Endometrial microvascular endothelial cells (primary cell): ENCODE measurements at regions not wholly inside any gene's neighbourhood (a gene's known extent, or its start where the extent isn't known, plus 50 kb on each side); places are given as distances from the start of the nearest gene placed in this dataset.
"Not testable (repeated sequence)": the region's sequence is repeated elsewhere in the genome, so short reads cannot be mapped to it uniquely, and the experiment has no call there.

ENCODE experiments used
- in situ Hi-C: cut with HindIII; loops from 2 replicates; pipeline ENCODE4 v1.10.0; 2017; ENCODE audit warnings: low sequenced_read_pairs, low pct_unique_long_range_greater_than_20kb; ENCODE audit errors: inconsistent ontology term

- in situ Hi-C loops, result no loop called here
Observed at GRCh38 chr20:7744411-7744810, 195.8 kb downstream of the HAO1 start.

GRCh38 chr20:7748624-7749023, 191.6 kb downstream of the HAO1 start:
- in situ Hi-C loops, result no loop called here

GRCh38 chr20:7754102-7754501, 186.2 kb downstream of the HAO1 start:
- in situ Hi-C loops, result no loop called here

GRCh38 chr20:7758406-7758805, 181.9 kb downstream of the HAO1 start:
- in situ Hi-C loops, result no loop called here

- in situ Hi-C loops, result no loop called here
Observed at GRCh38 chr20:7760247-7761031, 179.8 kb downstream of the HAO1 start.

- in situ Hi-C loops, result no loop called here
Observed at GRCh38 chr20:7765221-7765620, 175.0 kb downstream of the HAO1 start.

GRCh38 chr20:7770046-7770445, 170.2 kb downstream of the HAO1 start:
- in situ Hi-C loops, result no loop called here

GRCh38 chr20:7770578-7770977, 169.7 kb downstream of the HAO1 start:
- in situ Hi-C loops, result no loop called here

GRCh38 chr20:7772371-7772770, 167.9 kb downstream of the HAO1 start:
- in situ Hi-C loops, result no loop called here

GRCh38 chr20:7773511-7773910, 166.7 kb downstream of the HAO1 start:
- in situ Hi-C loops, result no loop called here

- in situ Hi-C loops, result no loop called here
Observed at GRCh38 chr20:7775072-7775471, 165.2 kb downstream of the HAO1 start.

GRCh38 chr20:7776148-7776547, 164.1 kb downstream of the HAO1 start:
- in situ Hi-C loops, result no loop called here

GRCh38 chr20:7790189-7790588, 150.1 kb downstream of the HAO1 start:
- in situ Hi-C loops, result no loop called here

GRCh38 chr20:7792150-7792869, 147.9 kb downstream of the HAO1 start:
- in situ Hi-C loops, result no loop called here

GRCh38 chr20:7798176-7798575, 142.1 kb downstream of the HAO1 start:
- in situ Hi-C loops, result no loop called here

GRCh38 chr20:7799862-7800261, 140.4 kb downstream of the HAO1 start:
- in situ Hi-C loops, result no loop called here

GRCh38 chr20:7803411-7804151, 136.7 kb downstream of the HAO1 start:
- in situ Hi-C loops, result not testable (repeated sequence)

- in situ Hi-C loops, result no loop called here
Observed at GRCh38 chr20:7806831-7807230, 133.4 kb downstream of the HAO1 start.

- in situ Hi-C loops, result no loop called here
Observed at GRCh38 chr20:7817286-7817685, 123.0 kb downstream of the HAO1 start.

- in situ Hi-C loops, result no loop called here
Observed at GRCh38 chr20:7818477-7818876, 121.8 kb downstream of the HAO1 start.
